K562 (cell line): ENCODE measurements at regions not wholly inside any gene's neighbourhood (a gene's known extent, or its start where the extent isn't known, plus 50 kb on each side); places are given as distances from the start of the nearest gene placed in this dataset.

Experiments used
- ATAC-seq: fragments of 200-7000 bp; cut with Tn5 transposase; 3 replicates; pipeline ENCODE4 v1.9.1; 2020; ENCODE audit warnings: moderate library complexity
- BruUV-seq: library from RNA; stranded (reverse); fragments of 400-500 nt; replicated peaks from 2 replicates; lab custom pipeline; 2021; lab: Mats Ljungman, UMichigan
- CTCF ChIA-PET: fragments of 300-600 bp; formaldehyde crosslinking; extraction: SDS; loops from one replicate; lab custom pipeline; 2021; ENCODE audit warnings: low intra/inter-chr PET ratio; lab: Yijun Ruan, JAX
- POLR2A ChIA-PET: fragments of 300-600, 350-650 bp; sonication (Branson Sonifier 250); formaldehyde crosslinking; extraction: SDS; loops from one replicate; lab custom pipeline; 2021; ENCODE audit warnings: antibody characterized with exemption, inconsistent platforms; lab: Yijun Ruan, JAX
- DNase-seq, 4 experiments: peaks; one replicate each; pipeline versions ENCODE4 v3.0.0 to v3.0.0-alpha.2; 2011 to 2018; ENCODE audit warnings: low spot score in 3 of 4, mixed read lengths in 3 of 4; ENCODE audit errors: extremely low read depth in 1 of 4
- FAIRE-seq: peaks from 2 replicates; lab custom pipeline; 2011; peaks lifted over from hg19 to GRCh38; lab: Jason Lieb, UNC
- H2AFZ ChIP-seq: 2 replicates; pipeline ENCODE4 v1.6.0; 2011; ENCODE audit warnings: low read depth, low read length, control low read depth, inconsistent platforms
- H3K27ac ChIP-seq: fragments of 200-600 bp; 3 replicates; pipeline ENCODE4 v1.8.0; 2011; ENCODE audit warnings: low read depth, mild to moderate bottlenecking, control low read depth, inconsistent platforms, low read length, moderate library complexity, mixed read lengths; ENCODE audit errors: extremely low read depth
- H3K27me3 ChIP-seq, 2 experiments: fragments of 300-600 bp in 1 of 2; 2 replicates in 1 of 2; 3 replicates in 1 of 2; pipeline versions ENCODE4 v1.6.0 to v1.8.0; 2011; ENCODE audit warnings: inconsistent platforms in 2 of 2, low read length in 2 of 2, mild to moderate bottlenecking in 1 of 2, mixed read lengths in 1 of 2, moderate library complexity in 1 of 2; ENCODE audit not compliant: control insufficient read depth in 2 of 2, insufficient read depth in 2 of 2
- H3K36me3 ChIP-seq: fragments of 300-600 bp; 3 replicates; pipeline ENCODE4 v1.8.0; 2011; ENCODE audit warnings: mild to moderate bottlenecking, low read length, inconsistent platforms; ENCODE audit not compliant: control insufficient read depth, insufficient read depth
- H3K4me1 ChIP-seq, 2 experiments: fragments of 200-600 bp in 1 of 2; replicated peaks in 1 of 2; 2 replicates in 1 of 2; 3 replicates in 1 of 2; pipeline versions ENCODE4 v1.5.1 to v1.8.0; 2011; ENCODE audit warnings: inconsistent platforms in 2 of 2, low read length in 2 of 2, mild to moderate bottlenecking in 1 of 2, mixed read lengths in 1 of 2, moderate library complexity in 1 of 2; ENCODE audit not compliant: control insufficient read depth in 2 of 2, insufficient read depth in 2 of 2
- H3K4me2 ChIP-seq: 2 replicates; pipeline ENCODE4 v1.6.1; 2011; ENCODE audit warnings: low read length, control low read depth, inconsistent platforms, mixed read lengths; ENCODE audit not compliant: insufficient read depth
- H3K4me3 ChIP-seq: fragments of 200-600 bp; sonication (generic), shearing (Covaris generic); 2 replicates; pipeline ENCODE4 v1.5.1; 2016; ENCODE audit warnings: control low read depth, inconsistent platforms
- H3K79me2 ChIP-seq: fragments of 200-600 bp; 3 replicates; pipeline ENCODE4 v1.8.0; 2011; ENCODE audit warnings: low read length, inconsistent platforms; ENCODE audit not compliant: control insufficient read depth, insufficient read depth
- H3K9ac ChIP-seq, 2 experiments: 2 replicates each; pipeline versions ENCODE4 v1.6.0 to v1.6.1; 2011; ENCODE audit warnings: low read depth in 2 of 2, low read length in 2 of 2, control low read depth in 1 of 2, inconsistent platforms in 1 of 2, mild to moderate bottlenecking in 1 of 2, mixed read lengths in 1 of 2; ENCODE audit not compliant: insufficient read depth in 1 of 2
- H3K9me1 ChIP-seq: one replicate; pipeline ENCODE4 v1.6.0; 2011; ENCODE audit warnings: inconsistent platforms, mild to moderate bottlenecking, low read length, moderate library complexity; ENCODE audit not compliant: control insufficient read depth, insufficient read depth
- H3K9me3 ChIP-seq: replicated peaks from 2 replicates; pipeline ENCODE4 v1.5.1; 2011; ENCODE audit warnings: low read depth, low read length, inconsistent platforms; ENCODE audit not compliant: control insufficient read depth, insufficient read depth
- H4K20me1 ChIP-seq: replicated peaks from 2 replicates; pipeline ENCODE4 v1.6.1; 2011; ENCODE audit warnings: low read length, inconsistent platforms, mixed read lengths; ENCODE audit not compliant: control insufficient read depth, insufficient read depth
- BHLHE40 ChIP-seq: IDR thresholded peaks from 2 replicates; pipeline ENCODE4 v1.6.1; 2011; ENCODE audit warnings: low read length, improper control_type of control experiment
- CEBPG ChIP-seq, 3 experiments: fragments of 200-800 bp in 1 of 3; sonication (Bioruptor generic) in 1 of 3; sonication (generic) in 1 of 3; formaldehyde crosslinking in 1 of 3; IDR thresholded peaks in 2 of 3; conservative IDR thresholded peaks in 1 of 3; 2 replicates each; pipeline versions ENCODE4 v1.6.1 to v1.8.0; 2016 to 2022; ENCODE audit warnings: missing compliant biosample characterization in 2 of 3, missing genetic modification characterization in 2 of 3, mild to moderate bottlenecking in 1 of 3, missing genetic modification reagents in 1 of 3
- EGR1 ChIP-seq: fragments of 450-650 bp; conservative IDR thresholded peaks from 2 replicates; pipeline ENCODE4 v1.6.1; 2017; ENCODE audit warnings: mild to moderate bottlenecking
- ELF1 ChIP-seq: fragments of 200-800 bp; sonication (Bioruptor generic); IDR thresholded peaks from 2 replicates; pipeline ENCODE4 v1.6.1; 2016; ENCODE audit warnings: missing genetic modification characterization, missing compliant biosample characterization
- TFAM ChIP-seq: fragments of 250-450 bp; sonication (Bioruptor Pico); conservative IDR thresholded peaks from 2 replicates; pipeline ENCODE4 v1.5.0; 2021; ENCODE audit warnings: mild to moderate bottlenecking, moderate library complexity
- ZNF134 ChIP-seq: fragments of 250-450 bp; sonication (Bioruptor Pico); conservative IDR thresholded peaks from 2 replicates; pipeline ENCODE4 v1.4.0; 2020
- ZNF217 ChIP-seq: sonication (generic); formaldehyde crosslinking; IDR thresholded peaks from 2 replicates; pipeline ENCODE4 v1.8.0; 2022; ENCODE audit warnings: mild to moderate bottlenecking, missing genetic modification reagents
- WGBS: fragments of 100-300 bp; shearing (Covaris generic); methylation state at CpG from one replicate; pipeline ENCODE4 v1.1.6; 2016; ENCODE audit warnings: low coverage, mixed read lengths; ENCODE audit not compliant: insufficient coverage; ENCODE audit errors: missing lambda C conversion rate; 5-methylcytosine and 5-hydroxymethylcytosine counted together
- in situ Hi-C: fragments of 300-500 bp; cut with MboI; formaldehyde crosslinking; loops from 4 replicates; pipeline ENCODE4 v1.15.0; 2018; ENCODE audit warnings: inconsistent platforms, mixed read lengths
- intact Hi-C: fragments of 100-400 bp; cut with micrococcal nuclease; formaldehyde crosslinking; loops from 2 replicates; pipeline ENCODE4 v1.14.2; 2022
- TF ChIP-seq, protein P1 (sequence below): fragments of 250-450 bp; sonication (Bioruptor Pico); IDR thresholded peaks from 2 replicates; pipeline ENCODE4 v1.4.0; 2020; ENCODE audit warnings: borderline replicate concordance
- TF ChIP-seq, protein P2 (sequence below): fragments of 450-650 bp; formaldehyde crosslinking; IDR thresholded peaks from 2 replicates; pipeline ENCODE4 v1.4.0; 2020; ENCODE audit warnings: mild to moderate bottlenecking, moderate library complexity
- TF ChIP-seq, protein P3 (sequence below): fragments of 250-450 bp; sonication (Bioruptor Pico); IDR thresholded peaks from 2 replicates; pipeline ENCODE4 v1.4.0; 2020; ENCODE audit warnings: mild to moderate bottlenecking, moderate library complexity, borderline replicate concordance

GRCh38 chr10:8168836-8169235, 114.3 kb downstream of the GATA3 start:
- FAIRE-seq (no peak), DNase-seq (no peak), ATAC-seq (no peak)
- Histone ChIP-seq H3K9me1 (no peaks in the 10 kb centered on the region), H3K27me3 (no peaks in the 10 kb centered on the region), H3K4me3 (no peak overlapping the region), H2AFZ (no peak overlapping the region), H4K20me1 (no peaks in the 10 kb centered on the region), H3K36me3 (no peaks in the 10 kb centered on the region), H3K4me2 (no peak overlapping the region), H3K9me3 (no peaks in the 10 kb centered on the region), H3K4me1 (no peaks in the 10 kb centered on the region), H3K27ac (no peak overlapping the region), H3K9ac (no peak overlapping the region), H3K79me2 (no peaks in the 10 kb centered on the region)
- ChIA-PET CTCF (no interaction called here), POLR2A (no interaction called here)
- intact Hi-C loops: no loop called here
- in situ Hi-C loops: no loop called here
- TF ChIP-seq, protein P1, sequence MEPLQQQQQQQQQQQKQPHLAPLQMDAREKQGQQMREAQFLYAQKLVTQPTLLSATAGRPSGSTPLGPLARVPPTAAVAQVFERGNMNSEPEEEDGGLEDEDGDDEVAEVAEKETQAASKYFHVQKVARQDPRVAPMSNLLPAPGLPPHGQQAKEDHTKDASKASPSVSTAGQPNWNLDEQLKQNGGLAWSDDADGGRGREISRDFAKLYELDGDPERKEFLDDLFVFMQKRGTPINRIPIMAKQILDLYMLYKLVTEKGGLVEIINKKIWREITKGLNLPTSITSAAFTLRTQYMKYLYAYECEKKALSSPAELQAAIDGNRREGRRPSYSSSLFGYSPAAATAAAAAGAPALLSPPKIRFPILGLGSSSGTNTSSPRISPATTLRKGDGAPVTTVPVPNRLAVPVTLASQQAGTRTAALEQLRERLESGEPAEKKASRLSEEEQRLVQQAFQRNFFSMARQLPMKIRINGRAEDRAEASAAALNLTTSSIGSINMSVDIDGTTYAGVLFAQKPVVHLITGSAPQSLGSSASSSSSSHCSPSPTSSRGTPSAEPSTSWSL (CRISPR knock-in tag): no peak
- BruUV-seq: no TSS peak

- in situ Hi-C loops (no loop called here), intact Hi-C loops (no loop called here)
- no peaks in the 10 kb centered on the region for H3K79me2 ChIP-seq
- no peak overlapping the region for H2AFZ ChIP-seq
- H3K9me3 ChIP-seq: no peaks in the 10 kb centered on the region
- TF ChIP-seq TFAM (no peak), EGR1 (no peak), ZNF217 (CRISPR knock-in tag) (no peak), ZNF134 (CRISPR knock-in tag) (peak; percentile 85), BHLHE40 (no peak), CEBPG (CRISPR knock-in tag; IDR thresholded peaks at IDR 0.05) (no peak), CEBPG (tag; conservative IDR thresholded peaks at IDR 0.05 in 1 of 2, IDR thresholded peaks at IDR 0.05 in 1 of 2) (no peak), ELF1 (no peak)
- TF ChIP-seq, protein P2, sequence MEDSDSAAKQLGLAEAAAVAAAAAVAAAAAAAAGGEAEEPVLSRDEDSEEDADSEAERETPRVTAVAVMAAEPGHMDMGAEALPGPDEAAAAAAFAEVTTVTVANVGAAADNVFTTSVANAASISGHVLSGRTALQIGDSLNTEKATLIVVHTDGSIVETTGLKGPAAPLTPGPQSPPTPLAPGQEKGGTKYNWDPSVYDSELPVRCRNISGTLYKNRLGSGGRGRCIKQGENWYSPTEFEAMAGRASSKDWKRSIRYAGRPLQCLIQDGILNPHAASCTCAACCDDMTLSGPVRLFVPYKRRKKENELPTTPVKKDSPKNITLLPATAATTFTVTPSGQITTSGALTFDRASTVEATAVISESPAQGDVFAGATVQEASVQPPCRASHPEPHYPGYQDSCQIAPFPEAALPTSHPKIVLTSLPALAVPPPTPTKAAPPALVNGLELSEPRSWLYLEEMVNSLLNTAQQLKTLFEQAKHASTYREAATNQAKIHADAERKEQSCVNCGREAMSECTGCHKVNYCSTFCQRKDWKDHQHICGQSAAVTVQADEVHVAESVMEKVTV (CRISPR knock-in tag): no peak
- TF ChIP-seq, protein P3, sequence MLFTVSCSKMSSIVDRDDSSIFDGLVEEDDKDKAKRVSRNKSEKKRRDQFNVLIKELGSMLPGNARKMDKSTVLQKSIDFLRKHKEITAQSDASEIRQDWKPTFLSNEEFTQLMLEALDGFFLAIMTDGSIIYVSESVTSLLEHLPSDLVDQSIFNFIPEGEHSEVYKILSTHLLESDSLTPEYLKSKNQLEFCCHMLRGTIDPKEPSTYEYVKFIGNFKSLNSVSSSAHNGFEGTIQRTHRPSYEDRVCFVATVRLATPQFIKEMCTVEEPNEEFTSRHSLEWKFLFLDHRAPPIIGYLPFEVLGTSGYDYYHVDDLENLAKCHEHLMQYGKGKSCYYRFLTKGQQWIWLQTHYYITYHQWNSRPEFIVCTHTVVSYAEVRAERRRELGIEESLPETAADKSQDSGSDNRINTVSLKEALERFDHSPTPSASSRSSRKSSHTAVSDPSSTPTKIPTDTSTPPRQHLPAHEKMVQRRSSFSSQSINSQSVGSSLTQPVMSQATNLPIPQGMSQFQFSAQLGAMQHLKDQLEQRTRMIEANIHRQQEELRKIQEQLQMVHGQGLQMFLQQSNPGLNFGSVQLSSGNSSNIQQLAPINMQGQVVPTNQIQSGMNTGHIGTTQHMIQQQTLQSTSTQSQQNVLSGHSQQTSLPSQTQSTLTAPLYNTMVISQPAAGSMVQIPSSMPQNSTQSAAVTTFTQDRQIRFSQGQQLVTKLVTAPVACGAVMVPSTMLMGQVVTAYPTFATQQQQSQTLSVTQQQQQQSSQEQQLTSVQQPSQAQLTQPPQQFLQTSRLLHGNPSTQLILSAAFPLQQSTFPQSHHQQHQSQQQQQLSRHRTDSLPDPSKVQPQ: no peak
- H3K9me1 ChIP-seq: no peaks in the 10 kb centered on the region
- FAIRE-seq (no peak), ATAC-seq (no peak), DNase-seq (no peak)
- no peaks in the 10 kb centered on the region for H4K20me1 ChIP-seq
- no peak overlapping the region for H3K4me3 ChIP-seq
- WGBS: 0% methylated on average over 2 of the region's 2 CpGs
- no peak overlapping the region for H3K27ac ChIP-seq
- POLR2A ChIA-PET: no interaction called here
- CTCF ChIA-PET: no interaction called here
- H3K36me3 ChIP-seq: no peaks in the 10 kb centered on the region
- no peak overlapping the region for H3K4me2 ChIP-seq
- no peaks in the 10 kb centered on the region for H3K27me3 ChIP-seq
- no TSS peak for BruUV-seq
- H3K9ac ChIP-seq: no peak overlapping the region
- no peaks in the 10 kb centered on the region for H3K4me1 ChIP-seq
Measured at GRCh38 chr10:8171008-8171407, 116.5 kb downstream of the GATA3 start.
